DOHH2 (cell line): ENCODE measurements at regions not wholly inside any gene's neighbourhood (a gene's known extent, or its start where the extent isn't known, plus 50 kb on each side); places are given as distances from the start of the nearest gene placed in this dataset.

Experiments
- H3F3A ChIP-seq: fragments of 200-600 bp; sonication (generic), shearing (Covaris generic); 2 replicates; pipeline ENCODE4 v1.6.0; 2016; ENCODE audit warnings: antibody characterized with exemption, mild to moderate bottlenecking; ENCODE audit not compliant: control insufficient read depth, insufficient read depth
- H3K27ac ChIP-seq: fragments of 200-600 bp; sonication (generic); 2 replicates; pipeline ENCODE4 v1.5.1; 2014; ENCODE audit warnings: low read depth, mild to moderate bottlenecking, low read length, moderate library complexity
- H3K27me3 ChIP-seq: fragments of 200-600 bp; sonication (generic); 2 replicates; pipeline ENCODE4 v1.6.1; 2014; ENCODE audit warnings: mild to moderate bottlenecking, low read length, mixed read lengths; ENCODE audit not compliant: control insufficient read depth
- H3K36me3 ChIP-seq: fragments of 200-600 bp; sonication (generic); 2 replicates; pipeline ENCODE4 v1.6.1; 2014; ENCODE audit warnings: mild to moderate bottlenecking, low read length, moderate library complexity, mixed read lengths; ENCODE audit not compliant: control insufficient read depth
- H3K4me1 ChIP-seq: fragments of 200-600 bp; sonication (generic); 2 replicates; pipeline ENCODE4 v1.6.1; 2014; ENCODE audit warnings: mild to moderate bottlenecking, low read length, mixed read lengths; ENCODE audit not compliant: control insufficient read depth
- H3K4me2 ChIP-seq: fragments of 200-600 bp; sonication (generic); 2 replicates; pipeline ENCODE4 v1.6.0; 2014; ENCODE audit warnings: mild to moderate bottlenecking, low read length, moderate library complexity
- H3K4me3 ChIP-seq: fragments of 200-600 bp; sonication (generic); 2 replicates; pipeline ENCODE4 v1.5.1; 2014; ENCODE audit warnings: mild to moderate bottlenecking, low read length, mixed read lengths
- H3K79me2 ChIP-seq: fragments of 200-600 bp; sonication (generic); 2 replicates; pipeline ENCODE4 v1.6.1; 2014; ENCODE audit warnings: mild to moderate bottlenecking, low read length, mixed read lengths; ENCODE audit not compliant: control insufficient read depth
- H3K9me2 ChIP-seq: fragments of 200-600 bp; sonication (generic); replicated peaks from 2 replicates; pipeline ENCODE4 v1.6.1; 2014; ENCODE audit warnings: mild to moderate bottlenecking, low read length, mixed read lengths; ENCODE audit not compliant: control insufficient read depth
- H3K9me3 ChIP-seq: fragments of 200-600 bp; sonication (generic); 2 replicates; pipeline ENCODE4 v1.6.1; 2014; ENCODE audit warnings: antibody characterized with exemption, low read length, mixed read lengths; ENCODE audit not compliant: control insufficient read depth, insufficient read depth
- H4K20me1 ChIP-seq: fragments of 200-600 bp; sonication (generic); 2 replicates; pipeline ENCODE4 v1.6.0; 2014; ENCODE audit warnings: low read depth, mild to moderate bottlenecking, antibody characterized with exemption, low read length, moderate library complexity; ENCODE audit not compliant: control insufficient read depth, insufficient read depth
- CTCF ChIP-seq: fragments of 200-600 bp; sonication (generic); IDR thresholded peaks from one replicate; pipeline ENCODE4 v1.5.1; 2014; ENCODE audit warnings: antibody characterized with exemption, mild to moderate bottlenecking, low read depth, low read length; ENCODE audit not compliant: poor library complexity, severe bottlenecking
- EZH2phosphoT487 ChIP-seq: fragments of 200-600 bp; sonication (generic); IDR thresholded peaks from 2 replicates; pipeline ENCODE4 v1.6.1; 2017; ENCODE audit warnings: borderline replicate concordance, mild to moderate bottlenecking, antibody characterized with exemption, low read length, moderate library complexity, mixed read lengths

DNA sequence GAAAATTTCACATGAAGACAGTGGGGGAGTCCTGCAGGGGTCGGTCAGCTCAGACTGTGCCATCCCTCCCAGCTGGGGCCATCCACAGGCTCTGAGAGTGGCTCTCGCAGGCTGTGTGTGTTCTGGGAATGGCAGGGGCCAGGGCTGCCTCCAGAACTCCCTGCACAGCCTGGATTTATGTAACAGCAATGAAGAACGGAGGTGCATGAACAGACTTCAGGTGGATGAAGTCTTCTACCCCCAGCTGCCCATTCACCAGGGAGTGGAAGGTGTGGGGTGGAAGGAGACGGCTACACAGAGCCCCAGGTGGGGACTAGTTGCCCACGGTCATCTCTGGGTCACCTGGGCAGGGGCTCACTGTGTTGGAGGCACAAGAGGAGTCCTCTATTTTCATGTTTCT is 56.1 kb upstream of the HDAC4 start:
- Histone ChIP-seq H3K9me3 (no peaks in the 10 kb centered on the region), H3K4me3 (no peak overlapping the region), H3K4me1 (no peaks in the 10 kb centered on the region), H3K27me3 (no peaks in the 10 kb centered on the region), H3K9me2 (no peaks in the 10 kb centered on the region), H3K4me2 (no peak overlapping the region), H4K20me1 (no peaks in the 10 kb centered on the region), H3F3A (no peaks in the 10 kb centered on the region), H3K27ac (no peak overlapping the region), H3K79me2 (no peaks in the 10 kb centered on the region), H3K36me3 (no peaks in the 10 kb centered on the region)
- TF ChIP-seq EZH2phosphoT487 = no peak
- TF ChIP-seq CTCF = no peak

GRCh38 chr2:239455436-239456203 is 54.8 kb upstream of the HDAC4 start:
- H3K27ac ChIP-seq = no peak overlapping the region
- no peaks in the 10 kb centered on the region for H3F3A ChIP-seq
- no peak for TF ChIP-seq CTCF
- TF ChIP-seq EZH2phosphoT487 = no peak
- no peak overlapping the region for H3K4me2 ChIP-seq
- H3K4me3 ChIP-seq = no peak overlapping the region
- H3K36me3 ChIP-seq = no peaks in the 10 kb centered on the region
- H3K9me3 ChIP-seq = no peaks in the 10 kb centered on the region
- H3K27me3 ChIP-seq = no peaks in the 10 kb centered on the region
- no peaks in the 10 kb centered on the region for H3K9me2 ChIP-seq
- H4K20me1 ChIP-seq = no peaks in the 10 kb centered on the region
- H3K4me1 ChIP-seq = no peaks in the 10 kb centered on the region
- H3K79me2 ChIP-seq = no peaks in the 10 kb centered on the region

DNA sequence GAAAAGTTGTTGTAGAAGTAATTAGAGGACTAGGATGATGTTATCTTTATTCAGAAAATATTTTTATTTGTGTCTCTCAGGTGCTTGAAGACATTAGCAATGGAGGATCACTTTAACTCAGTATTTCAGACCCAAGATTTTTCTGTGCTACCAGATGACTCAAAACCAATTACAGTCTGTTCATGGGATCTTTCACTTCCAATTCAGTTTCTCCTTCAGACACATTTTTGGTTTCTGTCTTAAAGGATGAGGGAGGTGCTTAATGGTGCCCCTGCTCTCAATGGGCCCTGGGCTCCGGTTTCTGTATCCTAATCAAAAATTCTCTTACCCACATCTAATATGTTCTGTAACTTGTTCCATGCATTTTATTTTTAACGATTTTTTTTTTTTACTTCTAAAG is 53.7 kb upstream of the HDAC4 start:
- TF ChIP-seq EZH2phosphoT487 = no peak
- TF ChIP-seq CTCF = no peak

More for the DNA sequence above, 53.7 kb upstream of the HDAC4 start:
- no peaks in the 10 kb centered on the region for H3K9me3 ChIP-seq
- no peak overlapping the region for H3K4me2 ChIP-seq
- H3K9me2 ChIP-seq = no peaks in the 10 kb centered on the region
- no peak overlapping the region for H3K4me3 ChIP-seq
- H3K4me1 ChIP-seq = no peaks in the 10 kb centered on the region
- no peaks in the 10 kb centered on the region for H3K79me2 ChIP-seq
- no peaks in the 10 kb centered on the region for H4K20me1 ChIP-seq
- no peak overlapping the region for H3K27ac ChIP-seq
- no peaks in the 10 kb centered on the region for H3K27me3 ChIP-seq
- H3K36me3 ChIP-seq = no peaks in the 10 kb centered on the region
- H3F3A ChIP-seq = no peaks in the 10 kb centered on the region
